NCI-H446 treated with DMSO at 0.1 percent for 48 hours (cell line): ENCODE measurements at regions not wholly inside any gene's neighbourhood (a gene's known extent, or its start where the extent isn't known, plus 50 kb on each side); places are given as distances from the start of the nearest gene placed in this dataset.

Experiments used
- DNase-seq: peaks from one replicate; lab custom pipeline; 2025; lab: John Stamatoyannopoulos, UW

DNA sequence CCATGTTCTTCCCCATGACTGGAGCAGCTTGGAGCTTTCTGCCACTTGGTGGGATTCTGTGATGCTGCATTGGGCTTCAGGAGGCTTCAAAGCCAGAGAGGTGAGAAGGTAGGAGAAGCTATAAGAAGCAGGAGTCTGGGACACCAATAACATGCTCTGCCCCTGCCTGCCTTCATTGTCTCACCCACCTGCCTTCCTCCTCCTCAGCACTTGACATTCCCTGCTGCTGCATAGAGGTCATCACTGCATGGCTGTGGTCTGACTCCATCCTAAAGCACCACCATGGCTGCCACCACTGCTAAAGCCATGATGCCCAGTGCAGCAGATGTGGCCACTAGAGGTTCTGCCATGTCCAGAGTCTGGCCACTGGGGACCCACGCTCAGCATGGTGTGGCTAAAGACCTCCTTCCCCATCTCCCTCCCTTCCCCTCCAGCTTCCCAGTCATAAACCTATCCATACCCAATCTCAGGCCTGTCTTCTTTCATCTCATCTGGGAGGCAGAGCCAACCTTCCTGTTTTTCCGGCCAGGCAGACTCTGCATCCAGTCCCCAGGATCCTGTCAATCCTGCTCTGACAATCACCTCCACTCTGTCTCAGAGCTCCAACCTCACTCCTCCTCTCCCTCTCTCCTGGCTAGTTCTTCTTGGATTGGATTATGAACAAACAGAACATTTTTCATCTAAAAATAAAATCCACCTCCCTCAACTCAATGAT, 285.1 kb upstream of the POU3F1 start:
- DNase-seq: no peak

DNA sequence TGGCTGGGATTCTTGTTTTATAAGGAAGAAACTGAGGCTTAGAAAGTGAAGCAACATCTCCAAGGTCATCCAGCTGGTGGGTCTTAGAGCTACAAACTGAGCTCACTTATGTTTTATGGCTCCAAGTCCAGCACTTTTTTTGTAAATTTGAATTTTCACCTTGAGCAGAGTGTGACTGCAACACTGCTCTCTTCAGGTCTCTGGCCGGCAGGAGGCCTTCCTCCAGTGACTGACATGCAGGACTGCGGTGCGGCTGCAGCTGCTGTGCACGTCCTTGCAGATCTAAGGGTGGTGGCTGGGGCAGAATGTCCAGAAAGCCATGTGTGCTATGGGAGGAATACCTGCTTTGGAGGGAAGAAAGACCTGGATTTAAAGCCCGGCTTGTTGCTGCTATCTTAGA, 284.2 kb upstream of the POU3F1 start:
- DNase-seq: no peak

DNA sequence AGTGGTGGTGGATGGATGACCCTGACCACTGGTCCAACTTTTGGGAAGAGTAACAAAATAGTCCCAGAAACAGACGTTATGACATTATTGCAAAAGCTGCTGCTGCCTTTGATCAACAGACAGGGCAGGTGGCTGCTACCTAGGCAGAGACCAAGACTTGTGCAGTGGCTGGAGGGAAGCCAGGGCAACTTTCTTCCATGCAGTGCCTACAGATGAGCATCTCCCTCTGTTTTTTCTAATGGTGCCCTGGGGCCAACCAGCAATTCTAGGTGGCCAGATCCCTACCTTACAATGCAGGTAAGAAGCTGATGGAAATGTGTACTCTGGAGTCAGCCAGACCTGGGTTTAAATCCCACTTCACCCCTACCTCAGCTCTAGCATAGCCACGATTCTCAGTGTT, 283.1 kb upstream of the POU3F1 start:
- no peak for DNase-seq

DNA sequence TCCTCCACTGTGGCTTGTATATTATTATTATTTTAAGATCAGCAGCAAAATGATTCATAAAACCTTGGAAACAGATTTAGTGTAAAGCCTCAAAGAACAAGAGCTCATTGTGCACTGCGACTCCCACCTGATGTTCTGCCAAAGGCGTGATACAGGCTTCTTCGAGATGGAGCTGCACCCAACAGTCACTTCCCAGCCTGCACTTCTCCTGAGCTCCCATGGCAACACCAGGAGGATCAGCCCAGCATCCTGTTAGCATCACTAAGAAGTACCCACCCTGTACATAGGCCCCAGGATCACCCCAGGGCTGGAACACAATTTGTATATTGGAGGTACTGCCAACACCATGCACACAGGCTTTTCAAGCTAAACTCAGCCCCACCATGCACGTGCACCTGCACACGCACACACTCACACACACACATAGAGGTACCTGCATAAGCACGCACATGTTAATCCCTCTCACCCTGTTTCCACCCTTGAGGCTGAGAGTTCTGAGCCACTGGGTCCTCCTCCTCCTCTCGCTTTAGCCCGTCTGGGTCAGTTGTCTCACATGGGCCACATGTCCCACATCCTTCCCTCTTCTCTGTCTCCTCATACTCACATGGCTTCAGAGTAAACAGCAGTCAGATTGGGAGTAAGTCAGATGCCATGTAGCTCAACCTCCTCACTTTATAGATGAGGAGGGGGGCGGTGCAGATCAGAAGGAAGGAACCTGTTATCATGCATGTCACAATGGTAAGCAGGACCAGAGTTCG, 281.9 kb upstream of the POU3F1 start:
- DNase-seq: no peak

DNA sequence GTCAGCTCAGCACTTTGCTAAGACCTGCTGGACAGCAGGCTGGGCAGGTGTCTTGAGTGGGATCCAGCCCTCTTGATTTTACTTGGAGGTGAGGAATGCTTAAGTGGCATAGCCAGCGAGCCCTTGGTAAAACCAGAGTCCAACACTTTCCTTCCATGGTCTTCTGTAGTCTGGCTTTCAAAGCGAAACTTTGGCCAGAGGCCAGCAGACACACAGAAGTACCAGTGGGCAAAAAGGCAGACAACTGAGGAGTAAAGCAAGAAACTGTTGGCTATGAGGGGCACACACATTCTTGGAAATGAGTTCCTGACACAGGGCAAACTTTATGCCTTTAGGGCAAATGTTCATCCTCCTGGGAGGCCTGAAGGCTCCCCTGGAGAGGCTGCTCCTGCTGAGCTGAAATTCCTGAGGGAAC, 281.0 kb upstream of the POU3F1 start:
- DNase-seq: no peak

DNA sequence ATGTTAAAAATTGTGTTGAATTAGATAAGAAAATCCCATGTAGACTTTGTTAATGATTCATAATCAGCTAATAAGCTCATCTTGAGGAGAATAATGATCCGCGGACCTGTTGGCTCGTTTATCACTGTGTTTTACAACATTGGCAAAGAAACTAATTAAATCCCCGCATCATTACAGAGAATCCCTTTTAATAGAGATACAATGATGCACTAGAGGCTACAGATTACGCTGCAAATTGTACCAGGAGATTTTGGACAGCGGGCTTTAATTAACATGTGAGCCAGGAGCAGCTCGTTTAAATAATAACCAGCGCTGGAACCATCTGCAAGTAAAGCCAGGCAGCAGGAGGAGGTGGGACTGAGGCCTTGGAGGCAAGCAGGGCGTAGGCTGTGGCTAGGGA, 280.3 kb upstream of the POU3F1 start:
- no peak for DNase-seq

DNA sequence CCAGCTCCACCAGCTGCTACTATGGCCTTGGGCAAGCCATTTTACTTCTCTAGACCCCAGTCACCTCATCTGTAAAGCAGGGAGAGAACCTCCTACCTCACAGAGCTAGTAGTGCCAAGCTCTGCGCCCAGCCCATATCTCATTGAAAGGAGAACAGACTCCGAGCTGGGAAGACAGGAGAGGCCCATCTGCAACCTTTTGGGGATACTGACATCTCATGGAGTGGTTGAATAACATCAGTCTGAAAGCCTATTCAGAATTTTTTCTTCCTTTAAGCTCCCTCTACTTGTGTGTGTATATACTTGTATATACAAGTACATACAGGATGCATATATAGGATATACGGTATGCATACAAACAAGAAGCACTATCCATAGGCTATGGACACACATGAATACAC, 279.5 kb upstream of the POU3F1 start:
- no peak for DNase-seq

DNA sequence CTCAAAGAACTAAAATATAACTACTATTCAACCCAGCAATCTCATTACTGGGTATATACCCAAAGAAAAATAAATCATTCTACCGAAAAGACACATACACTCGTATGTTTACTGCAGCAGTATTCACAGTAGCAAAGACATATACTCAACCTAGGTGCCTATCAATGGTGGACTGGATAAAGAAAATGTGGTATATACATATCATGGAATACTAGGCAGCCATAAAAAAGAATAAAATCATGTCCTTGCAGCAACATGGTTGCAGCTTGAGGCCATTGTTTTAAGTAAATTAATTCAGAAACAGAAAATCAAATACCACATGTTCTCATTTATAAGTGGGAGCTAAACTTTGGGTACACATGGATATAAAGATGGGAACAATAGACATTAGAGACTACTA, 266.2 kb upstream of the POU3F1 start:
- DNase-seq: no peak

DNA sequence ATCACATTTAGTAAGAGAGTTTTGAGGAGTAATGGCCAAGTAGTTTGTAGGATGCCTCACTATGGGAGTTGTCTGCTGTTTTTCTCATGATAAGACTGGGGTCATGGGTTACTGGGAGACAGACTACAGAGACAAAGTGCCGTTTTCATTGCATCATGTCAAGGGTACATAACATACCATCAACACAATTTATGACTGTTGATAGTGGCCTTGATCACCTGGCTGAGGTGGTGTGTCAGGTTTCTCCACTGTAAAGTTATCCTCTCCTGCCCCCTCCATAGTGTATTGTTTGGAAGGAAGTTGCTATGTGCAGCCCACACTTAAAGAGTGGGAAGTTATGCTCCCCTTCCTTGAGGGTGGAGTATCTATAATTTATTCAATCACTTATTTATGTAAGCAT, 263.5 kb upstream of the POU3F1 start:
- no peak for DNase-seq

DNA sequence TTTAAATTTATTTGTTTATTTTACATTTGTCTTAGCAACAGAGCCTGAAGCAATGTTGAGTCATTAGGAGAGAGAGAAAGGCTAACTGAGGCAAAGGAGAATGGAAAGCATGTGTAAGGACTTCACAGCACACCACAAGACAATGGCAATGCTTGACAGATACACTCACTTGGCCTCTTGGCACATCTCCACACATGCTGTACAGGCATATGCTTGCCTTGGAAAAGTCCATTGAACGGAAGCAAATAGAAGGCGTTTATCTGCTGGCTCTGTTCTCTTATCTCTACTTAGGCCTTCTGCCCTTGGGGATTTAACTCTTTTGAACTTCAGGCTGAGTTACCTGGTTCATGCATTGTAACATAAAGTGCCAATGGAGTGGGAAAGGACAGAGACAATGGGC, 262.2 kb upstream of the POU3F1 start:
- DNase-seq: no peak

DNA sequence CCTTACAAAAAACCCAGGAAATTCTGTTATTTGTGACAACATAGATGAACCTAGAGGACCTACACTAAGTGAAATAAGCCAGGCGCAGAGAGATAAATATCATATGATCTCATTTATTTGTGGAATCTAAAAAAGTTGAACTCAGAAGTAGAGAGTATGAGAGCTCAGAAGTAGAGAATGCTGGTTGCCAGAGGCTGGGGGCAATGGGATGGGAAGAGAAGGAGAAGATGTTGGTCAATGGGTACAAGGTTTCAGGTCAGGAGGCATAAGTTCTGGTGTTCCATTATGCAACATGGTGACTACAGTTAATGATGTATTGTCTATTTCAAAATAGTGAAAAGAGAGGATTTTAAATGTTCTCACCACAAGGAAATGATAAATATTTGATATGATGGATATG, 259.1 kb upstream of the POU3F1 start:
- DNase-seq: no peak

DNA sequence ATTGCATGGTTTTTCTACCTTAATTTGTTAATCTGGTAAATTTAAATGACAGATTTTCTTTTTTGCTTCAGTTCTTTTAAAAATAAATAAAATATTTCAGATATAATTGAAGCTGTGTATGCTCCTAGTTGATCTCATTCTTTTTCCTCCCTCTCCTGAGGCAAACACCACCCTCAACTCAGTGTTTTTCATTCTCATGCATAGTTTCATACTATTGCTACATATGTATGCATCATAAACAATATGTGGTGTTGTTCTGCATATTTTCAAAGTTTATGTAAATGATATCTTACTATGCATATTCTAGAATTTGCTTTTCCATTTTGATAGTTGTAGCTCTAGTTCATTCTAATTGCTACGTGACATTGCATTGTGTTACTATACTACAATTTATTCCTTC, 257.2 kb upstream of the POU3F1 start:
- no peak for DNase-seq

DNA sequence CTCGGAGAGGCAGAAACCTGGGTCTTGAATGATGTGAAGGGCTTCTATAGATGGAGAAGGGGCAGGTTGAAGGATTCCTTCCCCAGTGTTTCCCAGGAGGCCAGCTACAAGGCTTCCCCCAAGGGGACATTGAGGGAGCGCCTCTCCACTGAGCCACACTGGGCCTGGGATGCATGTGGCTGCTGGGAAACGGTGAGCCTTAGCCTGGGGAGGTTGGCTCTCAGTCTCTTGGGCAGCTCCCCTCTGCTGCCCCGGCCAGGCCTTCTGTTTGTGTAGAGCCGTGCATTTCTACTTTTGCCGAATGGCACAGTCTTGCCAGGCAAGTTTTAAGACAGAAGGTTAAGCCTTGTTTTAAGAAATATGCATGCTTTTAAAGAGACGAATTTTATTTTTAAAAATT, 254.4 kb upstream of the POU3F1 start:
- no peak for DNase-seq

DNA sequence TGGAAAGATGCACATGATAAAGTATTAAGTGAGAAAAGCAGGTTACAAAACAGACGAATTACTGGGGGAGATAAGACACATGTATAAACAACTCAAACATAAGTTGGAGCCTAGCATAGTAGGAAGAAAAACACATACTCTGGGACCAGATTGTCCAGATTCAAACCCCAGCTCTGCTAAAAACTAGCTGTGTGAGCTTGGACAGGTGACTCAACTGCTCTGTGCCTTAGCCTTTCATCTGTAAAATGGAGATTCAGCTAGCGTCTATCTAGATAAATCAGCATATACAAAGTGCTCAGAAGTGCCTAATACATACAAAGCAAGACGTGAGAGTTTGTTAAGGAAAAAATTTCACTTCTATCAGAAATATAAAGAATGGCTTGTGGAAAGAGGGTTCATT, 254.0 kb upstream of the POU3F1 start:
- DNase-seq: no peak

DNA sequence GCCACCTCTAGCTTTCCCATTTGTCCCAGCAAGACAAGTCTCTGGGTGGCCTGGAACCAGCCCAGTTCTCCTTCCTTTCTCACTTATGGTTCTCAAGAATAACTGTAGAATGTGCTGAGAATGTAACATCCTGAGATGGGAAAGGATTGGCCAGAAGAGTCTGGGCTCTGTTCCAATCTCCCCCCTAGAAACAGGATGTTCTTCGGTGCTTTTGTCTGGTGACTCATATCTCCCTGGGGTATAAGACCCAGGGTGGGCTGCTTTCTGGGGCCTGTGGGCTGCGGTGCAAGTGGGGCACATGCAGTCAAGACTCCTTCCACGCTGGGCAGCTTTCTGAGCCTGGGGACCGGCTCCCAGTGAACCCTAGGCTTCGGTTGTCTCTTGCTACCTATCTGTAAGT, 251.2 kb upstream of the POU3F1 start:
- DNase-seq: no peak

DNA sequence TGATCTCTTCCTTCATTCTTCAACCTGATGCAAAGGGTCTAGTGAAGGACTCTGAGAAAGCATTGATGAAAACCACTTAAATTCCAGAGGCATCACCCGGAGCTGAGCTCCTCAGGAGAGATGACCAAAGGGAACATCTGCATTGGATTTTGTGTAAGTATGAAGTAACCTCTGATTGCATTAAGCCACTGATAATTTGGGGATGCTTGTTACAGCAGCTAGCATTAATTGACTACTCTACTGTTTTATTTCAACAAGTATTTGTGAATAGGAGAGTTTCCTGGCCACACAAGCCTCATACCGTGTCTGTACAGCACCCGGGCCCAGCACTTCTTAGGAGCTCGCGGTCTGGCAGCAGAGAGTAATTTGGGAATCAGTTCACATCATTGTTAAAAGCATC, 250.7 kb upstream of the POU3F1 start:
- DNase-seq: no peak

DNA sequence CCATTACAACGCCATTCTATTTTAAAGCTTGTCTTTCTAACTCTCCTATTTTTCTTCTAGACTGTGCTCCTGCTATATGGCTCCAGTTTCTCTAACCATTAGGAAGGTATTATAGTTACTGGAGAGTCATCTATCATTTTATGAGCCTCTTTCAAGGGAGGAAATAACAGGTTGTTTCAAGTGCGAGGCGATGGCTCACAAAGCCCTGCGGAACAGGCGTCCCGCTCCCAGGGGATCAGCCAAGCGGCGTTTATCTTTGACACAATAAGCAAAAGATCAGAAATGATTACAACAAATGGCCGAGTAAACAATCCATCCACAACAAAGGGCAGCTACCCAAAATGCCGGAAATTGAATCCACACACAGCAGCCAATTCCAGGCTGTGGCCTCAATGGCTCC, 249.5 kb upstream of the POU3F1 start:
- no peak for DNase-seq

DNA sequence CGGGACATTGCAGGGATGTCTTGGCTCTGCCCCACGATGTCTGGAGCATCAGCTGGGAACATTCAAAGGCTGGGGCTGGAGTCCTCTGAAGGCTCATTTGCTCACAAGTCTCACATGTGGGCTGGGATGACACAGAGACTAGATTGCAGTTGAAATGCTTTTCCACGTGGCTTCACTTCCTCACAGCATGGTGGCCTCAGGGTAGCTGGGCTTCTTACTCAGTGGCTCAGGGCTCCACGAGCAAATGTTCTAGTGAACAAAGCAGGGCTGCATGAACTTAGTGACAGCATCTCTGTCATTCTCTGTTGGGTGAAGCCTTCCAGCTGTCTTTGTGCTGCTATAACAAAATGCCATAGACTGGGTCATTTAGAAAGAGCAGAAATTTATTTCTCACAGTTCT, 247.0 kb upstream of the POU3F1 start:
- no peak for DNase-seq

DNA sequence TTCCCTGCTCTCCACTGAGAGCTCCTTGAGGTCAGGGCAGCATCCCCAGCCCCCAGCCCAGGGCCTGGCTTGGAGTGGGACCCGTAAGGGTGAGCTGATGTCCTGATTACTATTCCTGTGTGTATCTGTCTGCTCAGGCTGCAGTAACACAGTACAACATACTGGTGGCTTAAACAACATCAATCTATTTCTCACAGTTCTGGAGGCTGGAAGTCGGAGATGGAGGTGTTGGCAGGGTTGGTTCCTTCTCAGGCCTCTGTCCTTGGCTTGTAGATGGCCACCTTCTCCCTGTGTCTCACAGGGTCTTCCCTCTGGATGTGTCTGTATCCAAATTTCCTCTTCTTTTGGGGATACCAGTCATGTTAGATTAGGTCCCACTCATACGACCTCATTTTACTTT, 246.4 kb upstream of the POU3F1 start:
- DNase-seq: no peak

DNA sequence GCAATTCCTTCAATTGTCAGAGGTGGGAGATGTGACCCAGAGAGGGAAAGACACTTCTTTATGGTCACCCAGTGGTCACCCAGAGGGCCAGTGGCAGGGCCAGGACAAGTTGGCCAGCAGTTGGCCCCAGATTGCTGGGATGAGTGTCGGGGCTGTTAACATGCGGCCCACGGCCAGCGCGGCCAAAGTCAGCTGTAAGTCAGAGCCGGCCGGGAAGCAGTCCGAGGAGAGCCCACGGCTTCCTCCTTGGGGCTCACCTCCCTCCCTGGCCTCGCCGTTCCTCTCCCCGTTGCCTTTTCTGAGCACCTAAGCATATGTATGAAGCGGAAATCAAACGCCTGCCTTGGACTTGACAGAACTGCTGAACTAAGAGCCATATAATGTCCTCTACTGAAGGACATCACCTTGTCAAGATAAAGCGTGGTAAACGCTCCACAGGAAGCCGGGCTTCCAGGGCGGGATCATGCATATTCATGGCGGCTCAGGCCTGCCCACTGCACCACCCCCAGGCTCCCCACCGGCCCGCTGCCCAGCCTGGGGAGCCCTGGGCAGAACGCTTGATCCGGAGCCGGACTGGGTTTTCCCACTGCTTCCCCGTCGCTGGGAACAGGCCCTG, 245.4 kb upstream of the POU3F1 start:
- DNase-seq: no peak

DNA sequence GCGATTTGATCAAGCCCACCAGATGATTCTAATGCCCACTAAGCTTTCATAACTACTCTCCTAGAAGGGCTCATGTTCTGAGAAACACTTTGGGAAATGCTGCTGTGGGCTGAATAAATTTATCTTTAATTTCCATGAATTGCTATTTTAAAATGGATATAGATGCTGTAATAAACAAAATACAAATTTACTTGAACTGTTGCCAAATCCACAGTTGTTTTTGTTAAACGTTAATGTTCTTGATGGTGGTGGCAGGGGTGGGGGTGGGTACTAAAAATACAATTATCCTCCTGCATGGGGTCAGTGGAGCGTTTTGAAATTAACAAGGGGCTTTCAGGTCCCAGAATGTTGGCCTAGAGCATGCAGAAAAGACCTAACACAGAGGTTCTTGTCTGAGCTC, 244.7 kb upstream of the POU3F1 start:
- DNase-seq: no peak

DNA sequence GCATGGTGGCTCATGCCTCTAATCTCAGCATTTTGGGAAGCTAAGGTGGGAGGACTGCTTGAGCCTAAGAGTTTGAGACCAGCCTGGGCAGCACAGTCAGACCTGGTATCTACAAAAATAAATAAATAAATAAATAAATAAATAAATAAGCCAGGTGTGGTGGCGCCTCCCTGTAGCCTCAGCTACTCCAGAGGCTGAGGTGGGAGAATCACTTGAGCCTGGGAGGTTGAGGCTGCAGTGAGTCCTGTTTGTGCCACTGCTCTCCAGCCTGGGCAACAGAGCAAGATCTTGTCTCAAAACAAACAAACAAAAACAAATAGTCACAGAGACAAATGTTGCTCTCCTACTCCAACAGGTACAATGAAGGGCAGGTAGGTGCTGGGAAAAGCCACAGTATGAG, 242.4 kb upstream of the POU3F1 start:
- no peak for DNase-seq

DNA sequence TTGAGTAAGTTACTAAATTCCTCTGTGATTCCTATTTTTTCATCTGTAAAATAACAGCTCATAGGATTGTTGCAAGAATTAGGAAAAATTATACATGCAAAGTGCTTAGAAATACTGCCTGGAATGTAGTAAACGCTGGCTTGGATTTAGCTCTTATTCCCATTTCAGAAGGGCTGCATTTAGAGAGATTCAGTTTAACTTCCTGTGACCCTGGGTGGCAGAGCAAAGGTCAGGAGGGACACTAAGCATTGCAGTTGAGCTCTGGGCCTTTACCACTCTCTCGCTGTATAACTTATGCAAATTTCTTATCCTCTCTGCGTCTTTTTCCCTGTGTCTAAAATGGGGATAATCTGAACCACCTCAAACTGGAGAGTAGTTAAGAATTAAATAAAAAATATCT, 241.0 kb upstream of the POU3F1 start:
- no peak for DNase-seq

DNA sequence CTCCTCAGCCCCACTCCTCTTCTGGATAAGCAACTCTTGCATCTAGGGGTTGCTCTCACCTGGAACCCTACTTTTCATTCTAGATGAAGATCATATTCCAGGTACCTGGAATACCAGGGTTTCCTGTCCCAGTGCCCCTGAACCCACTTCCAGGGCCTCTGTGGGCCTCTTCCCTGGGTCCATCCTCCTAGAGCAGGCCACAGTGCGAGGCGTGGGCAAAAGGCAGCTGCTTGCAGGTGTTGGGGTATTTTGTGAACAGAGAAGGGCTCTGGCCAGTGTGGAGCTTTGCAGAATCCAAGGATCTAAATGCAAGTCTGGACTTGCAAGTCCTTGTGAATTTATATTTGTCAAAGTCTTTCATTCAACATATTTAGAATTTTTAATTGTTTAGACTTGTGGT, 240.4 kb upstream of the POU3F1 start:
- no peak for DNase-seq
